Thyroid gland (tissue), 4 donors: ENCODE measurements at regions not wholly inside any gene's neighbourhood (a gene's known extent, or its start where the extent isn't known, plus 50 kb on each side); places are given as distances from the start of the nearest gene placed in this dataset.
"Not testable (repeated sequence)": the region's sequence is repeated elsewhere in the genome, so short reads cannot be mapped to it uniquely, and the experiment has no call there.

Experiments
- DNase-seq, 2 donors: peaks; one replicate each; pipeline ENCODE4 v3.0.0-alpha.2; 2019
- H3K27ac ChIP-seq, 3 donors: fragments of 200-600 bp; sonication (generic); 1 replicate in 2 of 3; 2 replicates in 1 of 3; pipeline ENCODE4 v1.5.1; 2016 to 2019; ENCODE audit warnings: mild to moderate bottlenecking in 1 of 3, moderate library complexity in 1 of 3
- H3K27me3 ChIP-seq: fragments of 200-600 bp; sonication (generic); one replicate; pipeline ENCODE4 v1.5.1; 2019
- H3K36me3 ChIP-seq, 2 donors: fragments of 200-600 bp; sonication (generic); one replicate each; pipeline ENCODE4 v1.5.1; 2016 to 2019
- H3K4me1 ChIP-seq, 2 donors: fragments of 200-600 bp; sonication (generic); one replicate each; pipeline ENCODE4 v1.5.1; 2017 to 2019
- H3K4me3 ChIP-seq, 3 donors: fragments of 200-600 bp; sonication (generic); replicated peaks in 1 of 3; 1 replicate in 2 of 3; 2 replicates in 1 of 3; pipeline ENCODE4 v1.5.1; 2016; ENCODE audit warnings: mild to moderate bottlenecking in 1 of 3
- H3K9me3 ChIP-seq: fragments of 200-600 bp; sonication (generic); one replicate; pipeline ENCODE4 v1.5.1; 2017
- CTCF ChIP-seq, 6 experiments: fragments of 200-600 bp in 3 of 6; fragments of 450-650 bp in 3 of 6; sonication (generic) in 3 of 6; IDR thresholded peaks; one replicate each; pipeline ENCODE4 v1.5.1; 2016 to 2019; ENCODE audit warnings: antibody characterized with exemption in 6 of 6, mild to moderate bottlenecking in 2 of 6, inconsistent platforms in 1 of 6, moderate library complexity in 1 of 6
- POLR2A ChIP-seq, 2 donors: fragments of 450-650 bp; IDR thresholded peaks; one replicate each; pipeline ENCODE4 v1.6.1; 2017; ENCODE audit warnings: antibody characterized with exemption in 2 of 2, mild to moderate bottlenecking in 2 of 2, moderate library complexity in 1 of 2
- WGBS, 2 donors: methylation state at CpG; one replicate each; pipeline ENCODE4 v1.1.5; 2017; 5-methylcytosine and 5-hydroxymethylcytosine counted together
- intact Hi-C: fragments of 100-400 bp; cut with DNase I; formaldehyde crosslinking; loops from one replicate; pipeline ENCODE4 v1.15.1; 2023

DNA sequence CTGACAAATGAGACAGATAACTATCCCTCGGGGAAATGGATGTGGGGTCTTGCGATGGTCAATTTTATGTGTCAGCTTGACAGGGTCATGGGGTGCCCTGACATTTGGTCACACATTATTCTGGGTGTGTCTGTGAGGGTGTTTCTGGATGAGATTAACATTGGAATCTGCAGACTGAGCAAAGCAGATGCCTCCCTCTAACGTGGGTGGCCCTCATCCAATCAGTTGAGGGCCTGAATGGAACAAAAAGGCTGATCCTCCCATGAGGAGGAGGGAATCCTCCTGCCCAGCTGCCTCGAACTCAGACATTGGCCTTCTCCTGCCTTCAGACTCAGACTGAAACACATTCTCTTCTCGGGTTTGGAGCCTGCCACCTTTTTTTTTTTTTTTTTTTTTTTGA, 69.0 kb downstream of the MINAR1 start:
- WGBS, 2 donors = 69 to 75% methylated on average over 5 of the region's 5 CpGs
- DNase-seq = no peak
- Histone ChIP-seq H3K27ac (no peak overlapping the region), H3K4me1 (no peaks in the 10 kb centered on the region), H3K27me3 (no peaks in the 10 kb centered on the region), H3K36me3 (no peaks in the 10 kb centered on the region), H3K4me3 (no peak overlapping the region), H3K9me3 (no peaks in the 10 kb centered on the region)
- intact Hi-C loops = no loop called here
- no peak for TF ChIP-seq CTCF (IDR thresholded peaks at IDR 0.05)
- TF ChIP-seq POLR2A (IDR thresholded peaks at IDR 0.05) = no peak

DNA sequence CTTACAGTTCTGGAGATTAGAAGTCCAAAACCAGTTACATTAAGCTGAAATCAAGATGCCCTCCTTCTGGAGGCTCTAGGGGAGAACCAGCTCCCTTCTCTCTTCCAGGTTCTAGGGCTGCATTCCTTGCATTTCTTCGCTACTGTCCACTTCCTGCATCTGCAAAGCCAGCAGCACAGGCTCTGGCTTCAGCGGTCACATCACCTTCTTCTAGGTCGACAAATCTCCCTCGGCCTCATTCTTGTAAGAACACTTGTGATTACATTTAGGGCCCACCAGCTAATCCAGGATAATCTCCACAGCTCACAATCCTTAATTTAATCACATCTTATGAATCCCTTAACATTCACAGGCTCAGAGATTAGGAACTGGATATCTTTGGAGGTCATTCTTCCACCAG, 73.8 kb downstream of the MINAR1 start:
- Histone ChIP-seq H3K36me3 (no peaks in the 10 kb centered on the region), H3K9me3 (no peaks in the 10 kb centered on the region), H3K4me1 (no peaks in the 10 kb centered on the region), H3K27ac (no peak overlapping the region), H3K4me3 (no peak overlapping the region), H3K27me3 (no peaks in the 10 kb centered on the region)
- intact Hi-C loops = no loop called here
- no peak for DNase-seq
- TF ChIP-seq POLR2A (IDR thresholded peaks at IDR 0.05) (no peak), CTCF (IDR thresholded peaks at IDR 0.05) (no peak)
- WGBS, 2 donors = 75 to 80% methylated on average over 4 of the region's 4 CpGs

GRCh38 chr15:79512844-79513243, 80.7 kb downstream of the MINAR1 start:
- H3K4me3 ChIP-seq, H3K9me3 ChIP-seq, H3K4me1 ChIP-seq, DNase-seq, intact Hi-C loops, H3K36me3 ChIP-seq, H3K27me3 ChIP-seq, H3K27ac ChIP-seq: not testable (repeated sequence)
- WGBS, 2 donors = 77 to 79% methylated on average over 2 of the region's 3 CpGs

DNA sequence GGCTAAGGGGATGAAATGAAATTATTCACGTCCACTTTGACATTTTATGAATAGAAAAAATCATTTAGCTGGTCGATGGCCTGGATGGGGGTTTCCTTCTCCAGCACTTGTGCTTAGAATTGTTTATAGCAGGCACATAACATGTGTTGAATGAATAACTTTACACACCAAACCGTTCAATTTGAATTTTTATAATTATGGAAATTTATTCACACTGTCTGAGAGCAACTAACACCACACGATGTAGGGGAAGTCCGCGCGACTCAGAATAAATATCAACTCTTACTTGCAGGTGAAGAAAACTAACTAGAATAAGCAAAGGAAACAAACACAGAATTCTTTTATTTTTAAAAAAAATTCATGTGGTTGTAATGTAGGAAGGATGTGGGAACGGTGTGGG, 81.3 kb downstream of the MINAR1 start:
- DNase-seq = no peak
- 89 to 91% methylated on average over 8 of the region's 8 CpGs for WGBS, 2 donors
- intact Hi-C loops = no loop called here
- no peak overlapping the region for H3K27ac ChIP-seq
- H3K36me3 ChIP-seq = no peaks in the 10 kb centered on the region
- no peak for TF ChIP-seq CTCF (IDR thresholded peaks at IDR 0.05)
- TF ChIP-seq POLR2A (IDR thresholded peaks at IDR 0.05) = no peak
- H3K4me3 ChIP-seq = no peak overlapping the region
- no peaks in the 10 kb centered on the region for H3K9me3 ChIP-seq
- H3K4me1 ChIP-seq = no peaks in the 10 kb centered on the region
- H3K27me3 ChIP-seq = no peaks in the 10 kb centered on the region

DNA sequence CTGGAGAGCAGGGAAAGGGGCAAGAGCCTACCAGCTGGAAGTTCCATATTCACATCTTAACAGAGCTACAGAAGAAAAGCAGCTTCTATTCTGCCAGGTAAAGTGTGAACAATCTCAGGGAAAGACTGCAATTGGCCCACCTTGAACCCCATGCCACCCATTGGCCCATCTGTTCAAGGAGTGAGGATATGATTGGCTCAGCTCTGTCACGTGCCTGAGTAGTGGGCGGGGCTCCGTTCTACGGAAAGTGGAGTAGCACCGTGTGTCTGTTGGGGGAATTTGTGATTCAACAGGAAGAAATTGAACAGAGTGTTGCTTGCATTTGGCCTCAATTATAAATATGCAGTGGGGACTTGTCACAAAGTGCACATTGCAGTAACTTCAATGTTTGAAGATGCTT, 81.8 kb downstream of the MINAR1 start:
- no peak overlapping the region for H3K27ac ChIP-seq
- intact Hi-C loops = no loop called here
- H3K9me3 ChIP-seq = no peaks in the 10 kb centered on the region
- H3K27me3 ChIP-seq = no peaks in the 10 kb centered on the region
- DNase-seq = no peak
- H3K4me3 ChIP-seq = no peak overlapping the region
- no peak for TF ChIP-seq CTCF (IDR thresholded peaks at IDR 0.05)
- TF ChIP-seq POLR2A (IDR thresholded peaks at IDR 0.05) = no peak
- no peaks in the 10 kb centered on the region for H3K4me1 ChIP-seq
- no peaks in the 10 kb centered on the region for H3K36me3 ChIP-seq
- WGBS, 2 donors = 94 to 96% methylated on average over 5 of the region's 5 CpGs
